Kidney (tissue), 13 donors: ENCODE measurements at regions not wholly inside any gene's neighbourhood (a gene's known extent, or its start where the extent isn't known, plus 50 kb on each side); places are given as distances from the start of the nearest gene placed in this dataset.
"Not testable (repeated sequence)": the region's sequence is repeated elsewhere in the genome, so short reads cannot be mapped to it uniquely, and the experiment has no call there.

Experiments used
- DNase-seq, 5 donors: peaks; one replicate each; pipeline ENCODE4 v3.0.0-alpha.2; 2013 to 2020
- FAIRE-seq: peaks from 2 replicates; lab custom pipeline; 2012; peaks lifted over from hg19 to GRCh38; lab: Jason Lieb, UNC
- H3K27ac ChIP-seq, 2 donors: one replicate each; pipeline ENCODE4 v1.7.0; 2013; ENCODE audit warnings: low read depth in 2 of 2, low read length in 2 of 2, inconsistent platforms in 1 of 2
- H3K27me3 ChIP-seq: one replicate; pipeline ENCODE4 v1.7.1; 2013; ENCODE audit warnings: low read length, inconsistent platforms; ENCODE audit not compliant: control insufficient read depth, insufficient read depth
- H3K36me3 ChIP-seq, 3 donors: one replicate each; pipeline versions ENCODE4 v1.7.0 to v1.7.1; 2013; ENCODE audit warnings: low read length in 3 of 3, control low read depth in 1 of 3, inconsistent platforms in 1 of 3; ENCODE audit not compliant: insufficient read depth in 3 of 3, control insufficient read depth in 2 of 3
- H3K4me1 ChIP-seq, 3 donors: one replicate each; pipeline versions ENCODE4 v1.7.0 to v1.7.1; 2013; ENCODE audit warnings: low read length in 3 of 3, inconsistent platforms in 1 of 3, low read depth in 1 of 3; ENCODE audit not compliant: control insufficient read depth in 2 of 3, insufficient read depth in 2 of 3
- H3K4me3 ChIP-seq, 3 donors: one replicate each; pipeline versions ENCODE4 v1.7.0 to v1.8.1; 2013; ENCODE audit warnings: low read length in 3 of 3, control low read depth in 1 of 3, inconsistent platforms in 1 of 3
- H3K9ac ChIP-seq, 3 donors: one replicate each; pipeline versions ENCODE4 v1.7.0 to v1.7.1; 2013; ENCODE audit warnings: low read length in 3 of 3, control low read depth in 1 of 3, inconsistent platforms in 1 of 3
- H3K9me3 ChIP-seq, 3 donors: one replicate each; pipeline versions ENCODE4 v1.7.0 to v1.7.1; 2013; ENCODE audit warnings: low read length in 3 of 3, control low read depth in 1 of 3, inconsistent platforms in 1 of 3; ENCODE audit not compliant: control insufficient read depth in 2 of 3, insufficient read depth in 1 of 3
- intact Hi-C: fragments of 100-400 bp; cut with DNase I; formaldehyde crosslinking; loops from one replicate; pipeline ENCODE4 v1.11.1; 2022
- TF ChIP-seq, protein P1 (sequence below): IDR thresholded peaks from 3 replicates; pipeline ENCODE4 v1.5.1; 2012; ENCODE audit warnings: mild to moderate bottlenecking, moderate library complexity, borderline replicate concordance; ENCODE audit not compliant: insufficient read depth; ENCODE audit errors: extremely low read depth
- donor health status: control.
- donor health status: control.
- donor health status: control.
- donor health status: control.
- donor health status: control.
- donor health status: DM: yes; HTN: yes; CAD: no.
- donor health status: Normal renal cell carcinoma (clear cell type).

DNA sequence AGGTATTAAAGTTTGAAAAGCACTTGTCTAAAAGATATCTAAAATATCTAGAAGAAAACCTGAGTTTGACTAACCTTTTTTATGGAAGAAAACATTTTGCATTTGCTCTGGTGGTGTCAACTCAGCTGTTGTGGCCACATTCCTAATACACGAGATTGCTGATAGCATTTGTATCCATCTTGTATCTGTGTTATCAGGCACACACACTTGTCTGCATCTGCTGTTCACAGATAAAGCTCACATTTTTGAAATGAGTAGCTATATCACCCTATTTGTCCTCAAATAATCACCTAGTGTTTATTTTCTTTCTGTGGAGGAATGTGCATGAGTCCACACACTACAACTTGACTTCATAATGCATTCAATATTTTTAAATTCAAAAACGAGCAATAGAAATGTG lies 632.3 kb upstream of the NR2F2 start:
- Histone ChIP-seq H3K9ac (no peak overlapping the region), H3K9me3 (peaks cover 0 to 29% (median 6%) of the 10 kb centered on the region in 3 donors), H3K36me3 (no peaks in the 10 kb centered on the region), H3K27me3 (no peaks in the 10 kb centered on the region), H3K27ac (no peak overlapping the region), H3K4me3 (no peak overlapping the region), H3K4me1 (no peaks in the 10 kb centered on the region)
- DNase-seq (no peak), FAIRE-seq (no peak)
- intact Hi-C loops: no loop called here
- TF ChIP-seq, protein P1, sequence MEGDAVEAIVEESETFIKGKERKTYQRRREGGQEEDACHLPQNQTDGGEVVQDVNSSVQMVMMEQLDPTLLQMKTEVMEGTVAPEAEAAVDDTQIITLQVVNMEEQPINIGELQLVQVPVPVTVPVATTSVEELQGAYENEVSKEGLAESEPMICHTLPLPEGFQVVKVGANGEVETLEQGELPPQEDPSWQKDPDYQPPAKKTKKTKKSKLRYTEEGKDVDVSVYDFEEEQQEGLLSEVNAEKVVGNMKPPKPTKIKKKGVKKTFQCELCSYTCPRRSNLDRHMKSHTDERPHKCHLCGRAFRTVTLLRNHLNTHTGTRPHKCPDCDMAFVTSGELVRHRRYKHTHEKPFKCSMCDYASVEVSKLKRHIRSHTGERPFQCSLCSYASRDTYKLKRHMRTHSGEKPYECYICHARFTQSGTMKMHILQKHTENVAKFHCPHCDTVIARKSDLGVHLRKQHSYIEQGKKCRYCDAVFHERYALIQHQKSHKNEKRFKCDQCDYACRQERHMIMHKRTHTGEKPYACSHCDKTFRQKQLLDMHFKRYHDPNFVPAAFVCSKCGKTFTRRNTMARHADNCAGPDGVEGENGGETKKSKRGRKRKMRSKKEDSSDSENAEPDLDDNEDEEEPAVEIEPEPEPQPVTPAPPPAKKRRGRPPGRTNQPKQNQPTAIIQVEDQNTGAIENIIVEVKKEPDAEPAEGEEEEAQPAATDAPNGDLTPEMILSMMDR: no peak

DNA sequence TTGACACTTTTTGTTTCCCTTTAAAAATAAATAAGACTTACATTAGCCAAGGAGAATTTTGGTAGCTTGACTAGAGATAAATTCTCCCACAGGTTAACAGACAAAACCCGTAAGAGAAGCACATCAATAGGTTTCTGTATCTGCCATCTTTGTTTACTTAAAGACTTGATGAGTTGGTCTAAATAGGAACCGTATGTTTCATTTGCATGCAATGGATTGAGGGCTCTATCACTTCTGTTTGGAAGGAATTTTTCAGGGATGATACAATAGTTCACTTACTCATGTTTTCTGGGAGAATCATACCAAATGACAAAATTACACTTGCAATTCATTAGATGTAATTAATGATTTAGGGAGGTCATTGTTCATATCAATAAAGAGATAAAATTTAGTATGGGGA lies 631.5 kb upstream of the NR2F2 start:
- H3K36me3 ChIP-seq: no peaks in the 10 kb centered on the region
- TF ChIP-seq, protein P1: no peak
- intact Hi-C loops: no loop called here
- no peak overlapping the region for H3K4me3 ChIP-seq
- H3K27me3 ChIP-seq: no peaks in the 10 kb centered on the region
- DNase-seq (no peak), FAIRE-seq (no peak)
- peaks cover 0 to 25% (median 6%) of the 10 kb centered on the region in 3 donors for H3K9me3 ChIP-seq
- H3K27ac ChIP-seq: no peak overlapping the region
- H3K9ac ChIP-seq: no peak overlapping the region
- no peaks in the 10 kb centered on the region for H3K4me1 ChIP-seq

DNA sequence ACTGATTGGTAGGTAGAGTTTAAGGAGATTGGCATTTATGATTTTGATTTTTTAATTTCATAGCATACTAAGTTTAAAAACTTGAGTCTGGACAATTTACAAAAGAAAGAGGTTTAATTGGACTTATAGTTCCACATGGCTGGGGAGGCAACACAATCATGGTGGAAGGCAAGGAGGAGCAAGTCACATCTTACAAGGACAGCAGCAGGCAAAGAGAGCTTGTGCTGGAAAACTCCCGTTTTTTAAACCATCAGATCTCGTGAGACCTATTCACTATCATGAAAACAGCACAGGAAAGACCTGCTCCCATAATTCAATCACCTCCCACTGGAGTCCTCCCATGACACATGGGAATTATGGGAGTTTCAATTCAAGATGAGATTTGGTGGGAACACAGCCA lies 630.9 kb upstream of the NR2F2 start:
- H3K9me3 ChIP-seq: peaks cover 0 to 19% (median 4%) of the 10 kb centered on the region in 3 donors
- H3K9ac ChIP-seq: no peak overlapping the region
- no peak overlapping the region for H3K4me3 ChIP-seq
- H3K27ac ChIP-seq: no peak overlapping the region
- TF ChIP-seq, protein P1: no peak
- H3K27me3 ChIP-seq: no peaks in the 10 kb centered on the region
- intact Hi-C loops: no loop called here
- FAIRE-seq: no peak
- no peaks in the 10 kb centered on the region for H3K36me3 ChIP-seq
- DNase-seq: no peak
- no peaks in the 10 kb centered on the region for H3K4me1 ChIP-seq

DNA sequence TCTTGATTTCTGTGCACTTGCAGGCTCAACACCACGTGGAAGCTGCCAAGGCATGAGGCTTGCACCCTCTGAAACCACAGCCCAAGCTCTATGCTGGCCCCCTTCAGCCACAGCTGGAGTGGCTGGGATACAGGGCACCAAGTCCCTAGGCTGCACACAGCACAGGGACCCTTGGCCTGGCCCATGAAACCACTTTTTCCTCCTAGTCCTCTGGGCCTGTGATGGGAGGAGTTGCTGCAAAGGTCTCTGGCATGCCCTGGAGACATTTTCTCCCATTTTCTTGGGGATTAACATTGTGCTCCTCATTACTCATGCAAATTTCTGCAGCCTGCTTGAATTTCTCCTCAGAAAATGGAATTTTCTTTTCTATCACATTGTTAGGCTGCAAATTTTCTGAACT lies 629.8 kb upstream of the NR2F2 start:
- FAIRE-seq, H3K36me3 ChIP-seq, DNase-seq, H3K9ac ChIP-seq, intact Hi-C loops, H3K4me1 ChIP-seq, H3K27ac ChIP-seq, H3K4me3 ChIP-seq, H3K27me3 ChIP-seq: not testable (repeated sequence)
- peaks cover 0 to 11% (median 0%) of the 10 kb centered on the region in 3 donors for H3K9me3 ChIP-seq
